CMK (cell line): ENCODE measurements at regions not wholly inside any gene's neighbourhood (a gene's known extent, or its start where the extent isn't known, plus 50 kb on each side); places are given as distances from the start of the nearest gene placed in this dataset.
"Not testable (repeated sequence)": the region's sequence is repeated elsewhere in the genome, so short reads cannot be mapped to it uniquely, and the experiment has no call there.

Experiments used
- DNase-seq: peaks from one replicate; pipeline ENCODE4 v3.0.0-alpha.2; 2010; ENCODE audit warnings: low read depth

GRCh38 chr4:78660559-78660958 is 109.0 kb downstream of the ANXA3 start:
- no peak for DNase-seq

GRCh38 chr4:78661086-78661690 is 109.6 kb downstream of the ANXA3 start:
- no peak for DNase-seq

GRCh38 chr4:78661921-78662521 is 110.5 kb downstream of the ANXA3 start:
- DNase-seq, result no peak

- no peak for DNase-seq
Measured at GRCh38 chr4:78662658-78663057, 111.1 kb downstream of the ANXA3 start.

- DNase-seq, result not testable (repeated sequence)
Measured at GRCh38 chr4:78664296-78664695, 111.9 kb upstream of the BMP2K start.

- DNase-seq, result no peak
Measured at GRCh38 chr4:78665216-78665770, 110.9 kb upstream of the BMP2K start.

GRCh38 chr4:78666830-78667258 is 109.3 kb upstream of the BMP2K start:
- no peak for DNase-seq

GRCh38 chr4:78667325-78667724 is 108.8 kb upstream of the BMP2K start:
- DNase-seq, result no peak

GRCh38 chr4:78667764-78668163 is 108.4 kb upstream of the BMP2K start:
- no peak for DNase-seq

- DNase-seq, result no peak
Measured at GRCh38 chr4:78669453-78669852, 106.7 kb upstream of the BMP2K start.

GRCh38 chr4:78671903-78672815 is 104.0 kb upstream of the BMP2K start:
- DNase-seq, result no peak

GRCh38 chr4:78673337-78673736 is 102.8 kb upstream of the BMP2K start:
- DNase-seq, result no peak

GRCh38 chr4:78675325-78675724 is 100.8 kb upstream of the BMP2K start:
- no peak for DNase-seq

- no peak for DNase-seq
Measured at GRCh38 chr4:78682070-78682469, 94.1 kb upstream of the BMP2K start.

- no peak for DNase-seq
Measured at GRCh38 chr4:78683352-78683751, 92.8 kb upstream of the BMP2K start.

GRCh38 chr4:78684325-78685079 is 91.6 kb upstream of the BMP2K start:
- DNase-seq, result no peak

- no peak for DNase-seq
Measured at GRCh38 chr4:78687818-78688217, 88.3 kb upstream of the BMP2K start.

GRCh38 chr4:78688366-78688765 is 87.8 kb upstream of the BMP2K start:
- no peak for DNase-seq

- DNase-seq, result no peak
Measured at GRCh38 chr4:78689261-78689660, 86.9 kb upstream of the BMP2K start.

GRCh38 chr4:78689700-78690323 is 86.3 kb upstream of the BMP2K start:
- no peak for DNase-seq

- no peak for DNase-seq
Measured at GRCh38 chr4:78691334-78691754, 84.8 kb upstream of the BMP2K start.
